Memory B cell (primary cell): ENCODE measurements at regions not wholly inside any gene's neighbourhood (a gene's known extent, or its start where the extent isn't known, plus 50 kb on each side); places are given as distances from the start of the nearest gene placed in this dataset.

ENCODE experiments used
- ATAC-seq: fragments of 150-1000 bp; cut with Tn5 transposase; 2 replicates; pipeline ENCODE4 v1.10.0; 2021; ENCODE audit warnings: low read depth, mild to moderate bottlenecking, moderate library complexity
- DNase-seq, 2 donors: peaks; one replicate each; pipeline ENCODE4 v3.0.0; 2022; ENCODE audit warnings: low spot score in 2 of 2
- H3K27ac Mint-ChIP-seq: one replicate; pipeline ENCODE4 v1.8.0; 2022; ENCODE audit warnings: mild to moderate bottlenecking, moderate library complexity, mixed read lengths
- H3K27me3 Mint-ChIP-seq: one replicate; pipeline ENCODE4 v1.8.0; 2022; ENCODE audit warnings: mixed read lengths
- H3K36me3 Mint-ChIP-seq: one replicate; pipeline ENCODE4 v1.8.0; 2022; ENCODE audit warnings: mild to moderate bottlenecking, mixed read lengths
- H3K4me1 Mint-ChIP-seq: one replicate; pipeline ENCODE4 v1.8.0; 2022; ENCODE audit warnings: mixed read lengths
- H3K4me3 Mint-ChIP-seq: one replicate; pipeline ENCODE4 v1.8.0; 2022; ENCODE audit warnings: mild to moderate bottlenecking, moderate library complexity, mixed read lengths
- H3K9me3 Mint-ChIP-seq: one replicate; pipeline ENCODE4 v1.8.0; 2022; ENCODE audit warnings: mixed read lengths

DNA sequence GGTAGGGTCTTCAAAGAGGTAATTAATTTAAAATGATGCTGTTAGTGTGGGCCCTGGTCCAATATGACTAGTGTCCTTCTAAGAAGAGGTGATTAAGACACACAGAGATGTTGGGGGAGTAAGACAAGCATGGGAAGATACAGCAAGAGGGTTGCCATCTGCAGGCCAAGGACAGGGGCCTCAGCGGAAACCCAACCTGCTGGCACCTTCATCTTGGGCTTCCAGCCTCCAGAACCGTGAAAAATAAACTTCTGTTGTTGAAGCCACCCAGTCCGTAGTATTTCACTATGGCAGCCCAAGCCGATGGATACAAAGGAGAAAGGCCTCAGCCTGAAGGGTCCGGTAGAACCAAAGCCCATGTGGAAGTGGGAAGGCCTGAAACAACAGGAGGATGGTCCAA is 161.7 kb upstream of the UBE2E1 start:
- DNase-seq (no peak), ATAC-seq (no peak)
- H3K4me3 Mint-ChIP-seq = no peak overlapping the region
- no peaks in the 10 kb centered on the region for H3K27me3 Mint-ChIP-seq
- H3K9me3 Mint-ChIP-seq = no peaks in the 10 kb centered on the region
- H3K27ac Mint-ChIP-seq = no peak overlapping the region
- H3K36me3 Mint-ChIP-seq = peaks cover 2% of the 10 kb centered on the region
- no peaks in the 10 kb centered on the region for H3K4me1 Mint-ChIP-seq

DNA sequence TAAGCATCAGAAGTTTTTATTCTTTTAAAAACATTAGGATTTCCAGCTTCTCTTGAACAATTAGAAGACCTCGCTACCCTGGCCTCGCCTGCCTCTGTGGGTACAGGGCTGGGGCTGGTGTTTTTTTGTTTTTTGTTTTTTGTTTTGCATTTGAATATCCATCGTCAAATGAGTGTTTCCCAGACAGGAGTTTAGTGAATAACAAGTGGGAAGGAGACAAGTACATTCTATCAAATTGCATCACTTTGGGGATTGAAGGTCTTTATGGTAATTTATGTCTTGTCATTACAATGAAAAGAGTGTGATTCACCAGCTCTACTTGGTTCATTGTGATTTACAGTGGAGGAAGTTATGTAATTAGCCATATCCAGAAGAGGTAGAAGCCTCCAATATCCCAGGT is 161.1 kb upstream of the UBE2E1 start:
- no peak overlapping the region for H3K4me3 Mint-ChIP-seq
- no peak overlapping the region for H3K27ac Mint-ChIP-seq
- no peak for DNase-seq
- no peaks in the 10 kb centered on the region for H3K9me3 Mint-ChIP-seq
- peaks cover 2% of the 10 kb centered on the region for H3K36me3 Mint-ChIP-seq
- no peaks in the 10 kb centered on the region for H3K27me3 Mint-ChIP-seq
- H3K4me1 Mint-ChIP-seq = no peaks in the 10 kb centered on the region
- no peak for ATAC-seq

DNA sequence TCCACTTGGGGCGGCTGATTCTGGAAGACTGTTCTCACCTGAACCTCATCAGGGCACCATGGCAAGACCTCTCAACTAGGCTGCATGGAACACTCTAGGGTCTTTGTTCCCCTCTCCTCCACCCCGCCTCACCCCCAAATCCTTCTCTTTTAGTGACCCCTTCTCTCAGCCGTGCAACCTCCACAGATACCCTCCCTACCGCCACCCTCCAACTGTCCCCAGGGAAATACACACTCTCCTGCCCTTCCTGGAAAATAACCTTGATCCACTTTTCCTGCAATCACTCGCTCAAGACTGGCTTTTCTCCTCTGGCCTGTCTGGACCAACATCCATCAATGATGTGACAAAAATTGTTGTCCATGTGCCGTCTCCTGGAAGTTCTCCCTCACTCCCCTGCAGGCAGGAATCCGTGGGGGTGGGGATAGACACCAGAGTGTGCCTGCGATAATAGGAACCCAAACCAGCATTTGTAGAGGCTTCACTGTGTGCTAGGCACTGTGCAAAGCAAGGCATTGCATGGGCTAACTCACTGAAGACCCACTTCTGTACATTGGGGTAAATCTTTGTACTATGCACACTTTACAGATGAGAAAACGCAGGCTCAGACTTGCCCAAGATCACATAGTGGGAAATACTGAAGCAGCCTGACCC is 160.1 kb upstream of the UBE2E1 start:
- Mint-ChIP-seq H3K27me3 (no peaks in the 10 kb centered on the region), H3K4me1 (peaks cover 6% of the 10 kb centered on the region), H3K27ac (no peak overlapping the region), H3K36me3 (peaks cover 2% of the 10 kb centered on the region), H3K4me3 (no peak overlapping the region), H3K9me3 (no peaks in the 10 kb centered on the region)
- ATAC-seq (no peak), DNase-seq (no peak)

DNA sequence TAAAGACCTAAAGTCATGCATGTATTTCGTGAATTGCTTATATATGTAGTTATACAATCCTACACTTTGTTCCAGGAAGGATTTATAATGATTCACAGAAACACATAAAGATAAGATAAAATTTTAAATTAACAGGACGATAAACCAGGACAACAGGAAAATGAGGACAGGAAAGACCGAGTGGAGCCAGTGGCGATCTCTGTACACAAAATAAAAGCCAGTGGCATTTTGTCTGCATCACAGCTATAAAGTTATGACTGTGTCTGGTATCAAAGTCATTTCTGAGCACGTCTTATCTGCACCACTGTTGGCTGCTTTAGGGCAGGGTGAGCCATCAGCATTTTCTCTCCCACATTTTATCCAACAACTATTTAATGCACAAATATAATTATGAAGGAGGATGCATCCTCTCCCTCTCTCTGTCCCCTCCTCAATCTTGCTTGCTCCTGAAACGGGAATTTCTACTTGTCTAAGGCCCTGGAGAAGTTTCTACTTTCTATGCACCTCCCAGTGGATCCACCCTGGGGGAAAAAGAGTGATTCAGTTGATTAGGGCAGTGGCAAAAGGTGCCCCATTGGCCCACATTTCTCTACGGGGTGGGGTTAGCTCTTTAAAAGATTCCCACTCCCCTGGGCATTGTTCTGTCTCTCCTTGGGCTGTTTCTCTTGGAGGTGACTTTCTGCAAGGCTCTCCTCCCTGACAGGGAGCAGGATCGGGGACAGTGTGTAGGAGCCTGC is 159.4 kb upstream of the UBE2E1 start:
- ATAC-seq = no peak
- H3K9me3 Mint-ChIP-seq = no peaks in the 10 kb centered on the region
- peaks cover 2% of the 10 kb centered on the region for H3K36me3 Mint-ChIP-seq
- no peak for DNase-seq
- no peak overlapping the region for H3K27ac Mint-ChIP-seq
- H3K4me3 Mint-ChIP-seq = no peak overlapping the region
- peaks cover 10% of the 10 kb centered on the region for H3K4me1 Mint-ChIP-seq
- H3K27me3 Mint-ChIP-seq = no peaks in the 10 kb centered on the region

DNA sequence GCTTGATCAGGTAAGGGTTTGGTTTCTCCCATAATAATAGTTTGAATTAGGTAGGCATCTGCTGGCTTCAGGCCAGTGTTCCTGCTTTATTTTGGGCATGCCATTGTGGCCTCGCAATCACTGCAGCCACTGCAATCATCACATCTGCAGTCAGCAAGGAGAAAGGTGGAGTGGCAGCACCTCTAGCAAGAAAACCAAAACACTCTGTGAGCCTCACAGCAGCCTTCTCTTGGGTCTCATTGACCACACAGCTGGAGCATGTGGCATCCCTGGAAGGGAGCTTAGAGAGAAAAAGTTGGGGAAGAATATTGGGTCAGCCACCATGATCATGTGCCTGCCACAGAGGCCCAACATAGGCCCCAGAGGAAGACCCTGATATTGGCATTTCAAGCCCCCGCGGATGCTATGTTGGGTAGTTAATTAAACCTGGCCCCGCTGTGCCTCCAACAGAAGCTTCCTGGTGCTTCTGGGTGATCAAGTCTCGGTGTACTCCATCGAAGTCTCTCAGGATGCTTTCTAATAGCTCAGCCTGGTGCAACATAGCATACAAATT is 158.0 kb upstream of the UBE2E1 start:
- DNase-seq (no peak), ATAC-seq (no peak)
- Mint-ChIP-seq H3K36me3 (peaks cover under 1% of the 10 kb centered on the region), H3K9me3 (no peaks in the 10 kb centered on the region), H3K27ac (no peak overlapping the region), H3K27me3 (no peaks in the 10 kb centered on the region), H3K4me1 (peaks cover 10% of the 10 kb centered on the region), H3K4me3 (no peak overlapping the region)

DNA sequence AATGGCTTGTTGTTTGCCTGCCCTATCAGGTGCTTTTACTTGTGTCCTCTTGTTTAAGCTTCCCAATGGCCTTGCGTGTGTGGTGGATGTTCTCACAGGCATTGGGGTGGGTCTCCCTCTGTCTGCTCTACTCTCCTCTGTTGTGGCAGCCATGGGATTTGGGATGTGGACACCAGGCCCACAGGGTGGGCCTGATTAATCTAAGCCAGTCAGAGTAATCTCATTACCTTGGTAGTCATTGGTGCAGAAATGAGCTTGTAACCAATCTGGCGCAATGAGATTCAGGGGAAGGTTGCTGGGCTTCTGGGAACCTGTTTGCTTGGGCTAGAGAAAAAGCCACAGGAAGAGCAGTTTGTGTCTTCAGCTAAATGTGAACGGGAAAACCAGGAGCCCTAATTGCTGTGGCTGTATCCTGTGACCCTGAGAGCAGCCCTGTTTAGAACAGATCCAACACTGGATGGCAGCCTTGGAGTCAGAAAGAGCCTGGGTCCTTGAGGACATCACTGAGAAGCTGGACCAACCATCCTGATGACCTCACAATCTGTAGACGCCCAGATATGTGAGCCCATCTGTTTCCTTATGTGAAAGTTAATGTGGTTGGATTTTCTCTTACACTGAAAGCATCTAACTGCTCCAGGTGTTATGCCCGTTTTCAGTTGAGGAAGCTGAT is 157.3 kb upstream of the UBE2E1 start:
- Mint-ChIP-seq H3K9me3 (no peaks in the 10 kb centered on the region), H3K27me3 (no peaks in the 10 kb centered on the region), H3K4me3 (no peak overlapping the region), H3K4me1 (peaks cover 14% of the 10 kb centered on the region), H3K27ac (no peak overlapping the region), H3K36me3 (no peaks in the 10 kb centered on the region)
- ATAC-seq (no peak), DNase-seq (no peak)

DNA sequence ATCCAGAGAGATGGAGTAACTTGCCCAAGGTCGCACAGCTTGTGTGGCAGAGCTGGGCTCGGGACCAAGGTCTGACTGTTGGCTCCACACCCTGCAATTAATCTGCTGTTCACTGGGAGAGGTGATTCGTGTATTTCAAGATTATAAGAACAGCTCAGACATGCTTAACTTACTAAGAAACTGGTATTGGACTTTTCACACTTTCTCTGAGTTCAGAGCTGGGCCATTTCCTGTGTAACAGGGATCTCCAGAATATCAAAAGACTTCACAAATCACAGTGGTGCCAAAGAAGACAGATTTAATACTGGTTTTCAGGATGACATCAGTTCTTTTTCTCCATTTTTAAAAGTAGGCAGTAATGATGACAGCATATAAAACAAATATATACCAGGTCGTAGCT is 156.8 kb upstream of the UBE2E1 start:
- no peaks in the 10 kb centered on the region for H3K9me3 Mint-ChIP-seq
- no peak for ATAC-seq
- H3K36me3 Mint-ChIP-seq = no peaks in the 10 kb centered on the region
- no peak overlapping the region for H3K4me3 Mint-ChIP-seq
- no peak overlapping the region for H3K27ac Mint-ChIP-seq
- no peaks in the 10 kb centered on the region for H3K27me3 Mint-ChIP-seq
- no peak for DNase-seq
- H3K4me1 Mint-ChIP-seq = peaks cover 19% of the 10 kb centered on the region

DNA sequence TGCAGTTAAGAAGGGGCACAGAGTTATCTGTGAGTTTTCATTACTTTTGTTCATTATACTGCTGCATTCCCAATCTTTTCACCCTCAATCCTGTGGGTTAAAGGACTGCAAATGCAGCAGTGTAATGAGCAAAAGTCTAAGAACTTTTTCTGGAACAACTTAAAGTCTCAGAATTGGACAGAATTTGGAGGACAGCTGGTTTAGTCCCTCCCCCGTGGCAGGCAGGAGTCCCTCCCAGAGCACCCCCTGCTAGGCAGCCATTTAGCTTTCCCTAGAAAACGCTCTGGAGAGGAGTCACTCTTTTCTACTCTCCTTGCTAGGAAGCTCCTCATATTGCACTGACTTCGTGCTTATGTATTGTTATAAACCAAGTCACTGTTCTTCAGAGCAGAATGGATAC is 156.3 kb upstream of the UBE2E1 start:
- DNase-seq (no peak), ATAC-seq (no peak)
- Mint-ChIP-seq H3K27me3 (no peaks in the 10 kb centered on the region), H3K4me3 (no peak overlapping the region), H3K4me1 (peaks cover 23% of the 10 kb centered on the region), H3K9me3 (no peaks in the 10 kb centered on the region), H3K36me3 (no peaks in the 10 kb centered on the region), H3K27ac (no peak overlapping the region)

DNA sequence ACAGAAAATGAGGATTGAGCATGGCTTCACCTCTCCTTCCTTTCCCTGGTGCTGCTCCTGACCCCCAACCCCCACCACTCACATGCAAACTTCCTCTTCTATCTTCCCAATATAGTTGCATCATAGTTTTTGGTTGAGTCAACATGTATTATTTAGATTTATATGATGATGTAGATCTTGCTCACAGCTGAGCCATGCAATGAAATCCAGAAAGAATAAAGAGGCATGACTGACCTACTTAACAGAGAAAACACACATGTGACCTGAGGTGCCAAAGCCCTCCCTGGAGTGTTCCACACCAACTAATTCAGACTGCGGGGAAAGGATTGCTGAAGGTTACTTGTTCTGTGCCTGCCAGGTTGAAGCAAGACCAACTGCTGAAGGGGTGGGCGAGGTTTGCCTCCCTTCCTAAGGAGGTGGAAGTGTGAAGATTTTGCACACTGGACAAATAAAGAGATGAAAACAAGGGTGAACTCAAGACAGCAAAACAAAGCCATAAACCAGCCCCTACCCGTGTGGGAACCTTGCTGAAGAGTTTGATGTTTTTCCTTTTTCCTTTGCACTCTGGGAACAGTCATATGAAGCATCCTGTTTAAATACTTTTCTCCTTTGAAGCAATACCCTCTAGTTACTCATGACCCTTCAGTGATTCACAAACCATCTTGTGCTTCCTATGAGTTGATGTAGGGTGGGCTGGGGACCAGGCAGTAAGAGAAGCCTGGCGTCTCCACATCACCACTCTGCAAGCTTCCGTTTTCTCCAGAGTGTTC is 155.2 kb upstream of the UBE2E1 start:
- H3K27ac Mint-ChIP-seq = no peak overlapping the region
- ATAC-seq = no peak
- no peaks in the 10 kb centered on the region for H3K27me3 Mint-ChIP-seq
- no peak for DNase-seq
- H3K4me3 Mint-ChIP-seq = no peak overlapping the region
- peaks cover under 1% of the 10 kb centered on the region for H3K36me3 Mint-ChIP-seq
- H3K4me1 Mint-ChIP-seq = peaks cover 26% of the 10 kb centered on the region
- no peaks in the 10 kb centered on the region for H3K9me3 Mint-ChIP-seq

DNA sequence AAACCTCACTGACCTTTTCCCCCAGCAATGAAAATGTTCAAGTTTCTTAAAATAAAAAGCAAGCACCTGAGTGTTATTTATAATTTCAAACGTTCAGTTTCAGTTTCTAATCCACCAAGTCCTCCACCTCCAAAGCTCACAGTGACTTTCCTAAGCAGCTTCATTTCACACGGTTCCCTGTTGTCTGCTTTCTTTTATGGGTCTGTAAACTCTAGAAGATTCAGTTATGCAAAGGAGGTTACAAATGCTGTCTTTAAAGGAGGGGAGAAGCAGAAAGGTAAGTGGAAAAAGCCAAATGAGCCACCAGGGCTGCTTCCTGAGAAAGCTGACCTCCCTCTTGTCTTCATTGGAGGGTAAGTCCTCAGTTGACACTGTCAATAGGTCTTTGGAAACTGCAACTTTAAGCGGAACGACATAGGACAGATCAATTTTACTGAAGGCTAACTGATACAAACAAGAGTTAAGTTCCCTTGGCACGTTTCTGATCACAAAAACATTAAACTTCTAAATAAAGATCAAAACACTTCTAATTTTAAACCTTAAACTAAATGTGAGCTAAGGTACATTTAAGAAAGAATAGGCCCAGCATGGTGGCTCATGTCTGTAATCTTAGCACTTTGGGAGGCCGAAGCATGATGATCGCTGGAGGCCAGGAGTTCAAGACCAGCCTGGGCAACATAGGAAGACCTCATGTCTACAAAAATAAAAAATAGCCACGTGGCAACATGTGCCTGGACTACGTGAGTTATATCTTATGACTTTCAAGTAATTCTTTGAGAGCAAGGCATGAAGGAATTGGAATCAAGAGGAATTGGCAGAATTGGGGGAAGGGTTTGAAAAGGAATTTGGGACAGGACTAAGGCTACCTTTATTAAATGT is 151.9 kb upstream of the UBE2E1 start:
- Mint-ChIP-seq H3K9me3 (peaks cover 2% of the 10 kb centered on the region), H3K4me3 (peak overlapping the region; percentile 52), H3K27me3 (no peaks in the 10 kb centered on the region), H3K4me1 (peaks cover 36% of the 10 kb centered on the region), H3K27ac (peak overlapping the region; percentile 63), H3K36me3 (peaks cover 4% of the 10 kb centered on the region)
- ATAC-seq (peak; percentile 69), DNase-seq (no peak)

DNA sequence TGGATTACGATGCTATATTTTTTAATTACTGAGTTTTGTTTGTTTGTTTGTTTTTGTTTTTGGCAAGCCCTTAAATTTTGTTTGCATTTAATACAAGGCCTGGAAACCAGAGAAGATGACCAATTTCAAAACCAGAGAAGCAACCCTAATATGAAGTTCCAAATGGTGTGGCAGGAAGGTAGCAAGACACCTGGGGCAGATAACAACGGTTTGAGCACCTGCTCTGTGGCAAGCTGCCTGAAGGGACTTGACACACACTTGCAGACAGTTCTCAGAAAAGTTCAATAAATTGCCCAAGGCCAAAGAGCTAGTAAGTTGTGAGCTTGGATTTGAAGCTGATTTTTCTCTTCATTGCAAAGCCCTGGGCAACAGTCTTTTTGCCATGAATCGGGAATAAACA is 151.2 kb upstream of the UBE2E1 start:
- Mint-ChIP-seq H3K27me3 (no peaks in the 10 kb centered on the region), H3K4me3 (no peak overlapping the region), H3K9me3 (peaks cover 2% of the 10 kb centered on the region), H3K27ac (peak overlapping the region; percentile 63), H3K36me3 (peaks cover 4% of the 10 kb centered on the region), H3K4me1 (peaks cover 40% of the 10 kb centered on the region)
- no peak for DNase-seq
- no peak for ATAC-seq

DNA sequence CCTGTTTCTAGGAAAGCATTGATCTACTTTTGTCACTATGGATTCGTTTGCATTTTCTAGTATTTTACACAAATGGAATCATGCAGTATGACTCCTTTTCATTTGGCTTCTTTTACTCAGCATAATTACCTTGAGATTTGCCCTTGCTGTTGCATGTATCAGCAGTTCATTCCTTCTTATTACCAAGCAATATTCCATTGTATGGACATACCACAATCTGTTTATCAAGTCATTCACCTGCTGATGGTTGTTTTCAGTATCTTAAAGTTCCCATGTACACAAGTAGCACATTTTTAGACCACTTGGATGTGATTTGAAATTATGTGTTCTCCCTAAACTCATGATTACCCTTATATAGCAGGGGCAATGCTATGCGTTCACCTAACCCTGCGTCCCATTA is 150.0 kb upstream of the UBE2E1 start:
- H3K4me1 Mint-ChIP-seq = peaks cover 39% of the 10 kb centered on the region
- peaks cover 4% of the 10 kb centered on the region for H3K36me3 Mint-ChIP-seq
- H3K27me3 Mint-ChIP-seq = no peaks in the 10 kb centered on the region
- H3K4me3 Mint-ChIP-seq = no peak overlapping the region
- no peak overlapping the region for H3K27ac Mint-ChIP-seq
- DNase-seq = no peak
- H3K9me3 Mint-ChIP-seq = peaks cover 2% of the 10 kb centered on the region
- ATAC-seq = no peak

DNA sequence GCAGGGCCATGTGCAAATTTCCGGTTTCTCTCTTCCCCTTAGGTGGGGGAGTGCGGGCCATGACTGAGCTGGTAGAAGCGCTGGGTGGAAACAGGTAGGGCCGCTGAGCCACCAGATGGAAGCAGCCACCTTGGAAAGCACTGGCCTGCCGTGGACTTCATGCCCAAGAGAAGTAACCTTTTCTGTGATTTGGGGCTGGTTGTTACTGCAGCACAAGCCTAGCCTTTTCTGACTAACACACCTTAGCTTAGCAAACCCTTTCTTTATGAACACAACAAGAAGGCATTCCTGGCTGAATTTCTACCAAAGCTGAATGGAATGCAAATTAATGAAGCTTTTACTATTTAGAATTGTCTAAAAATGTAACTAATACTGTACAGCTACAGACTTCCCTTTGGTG is 149.6 kb upstream of the UBE2E1 start:
- no peak overlapping the region for H3K27ac Mint-ChIP-seq
- H3K36me3 Mint-ChIP-seq = peaks cover 4% of the 10 kb centered on the region
- H3K4me1 Mint-ChIP-seq = peaks cover 39% of the 10 kb centered on the region
- ATAC-seq (no peak), DNase-seq (no peak)
- H3K27me3 Mint-ChIP-seq = no peaks in the 10 kb centered on the region
- H3K4me3 Mint-ChIP-seq = no peak overlapping the region
- H3K9me3 Mint-ChIP-seq = peaks cover 2% of the 10 kb centered on the region
